ENCODE measurements at regions not wholly inside any gene's neighbourhood (a gene's known extent, or its start where the extent isn't known, plus 50 kb on each side); places are given as distances from the start of the nearest gene placed in this dataset.
"Not testable (repeated sequence)": the region's sequence is repeated elsewhere in the genome, so short reads cannot be mapped to it uniquely, and the experiment has no call there.

- DNase-seq = no peak
Observed at GRCh38 chr13:46463719-46464118, 76.7 kb upstream of the RUBCNL start.

GRCh38 chr13:46460223-46460622, 73.2 kb upstream of the RUBCNL start:
- not testable (repeated sequence) for DNase-seq

GRCh38 chr13:46457255-46457654, 70.2 kb upstream of the RUBCNL start:
- DNase-seq = not testable (repeated sequence)

GRCh38 chr13:46455924-46456323, 68.9 kb upstream of the RUBCNL start:
- DNase-seq = not testable (repeated sequence)

- not testable (repeated sequence) for DNase-seq
Observed at GRCh38 chr13:46451145-46451544, 64.1 kb upstream of the RUBCNL start.

GRCh38 chr13:46449949-46450348, 62.9 kb upstream of the RUBCNL start:
- DNase-seq = not testable (repeated sequence)

GRCh38 chr13:46448148-46448547, 61.1 kb upstream of the RUBCNL start:
- DNase-seq = not testable (repeated sequence)

GRCh38 chr13:46437808-46438404, 50.9 kb upstream of the RUBCNL start:
- DNase-seq = not testable (repeated sequence)
